Renal cortical epithelial cell (primary cell): ENCODE measurements at regions not wholly inside any gene's neighbourhood (a gene's known extent, or its start where the extent isn't known, plus 50 kb on each side); places are given as distances from the start of the nearest gene placed in this dataset.
A peak's percentile ranks its signal among the peaks of the same experiment; 100 is the strongest.
"Not testable (repeated sequence)": the region's sequence is repeated elsewhere in the genome, so short reads cannot be mapped to it uniquely, and the experiment has no call there.

ENCODE experiments used
- DNase-seq: peaks from one replicate; pipeline ENCODE4 v3.0.0-alpha.2; 2011; ENCODE audit warnings: low read depth

- DNase-seq: no peak
These were observed 102.3 kb downstream of the ZFY start for GRCh38 chrY:3037471-3037870.

- no peak for DNase-seq
These were observed 105.2 kb downstream of the ZFY start for GRCh38 chrY:3040415-3040814.

- DNase-seq: no peak
These were observed 106.8 kb downstream of the ZFY start for GRCh38 chrY:3041985-3042384.

GRCh38 chrY:3042901-3043300, 107.7 kb downstream of the ZFY start:
- DNase-seq: peak; percentile 7

- no peak for DNase-seq
These were observed 109.9 kb downstream of the ZFY start for GRCh38 chrY:3045048-3045447.

GRCh38 chrY:3055496-3055895, 120.3 kb downstream of the ZFY start:
- not testable (repeated sequence) for DNase-seq

GRCh38 chrY:3058342-3058741, 123.2 kb downstream of the ZFY start:
- DNase-seq: not testable (repeated sequence)

GRCh38 chrY:3060671-3061070, 125.5 kb downstream of the ZFY start:
- peak; percentile 17 for DNase-seq

GRCh38 chrY:3088149-3088548, 153.0 kb downstream of the ZFY start:
- peak; percentile 6 for DNase-seq

GRCh38 chrY:3108674-3109073, 173.5 kb downstream of the ZFY start:
- DNase-seq: not testable (repeated sequence)

GRCh38 chrY:3120234-3120633, 185.1 kb downstream of the ZFY start:
- not testable (repeated sequence) for DNase-seq

- DNase-seq: not testable (repeated sequence)
These were observed 185.5 kb downstream of the ZFY start for GRCh38 chrY:3120716-3121115.

- not testable (repeated sequence) for DNase-seq
These were observed 188.3 kb downstream of the ZFY start for GRCh38 chrY:3123482-3123881.

- peak; percentile 62 for DNase-seq
These were observed 235.9 kb downstream of the ZFY start for GRCh38 chrY:3171074-3171473.

GRCh38 chrY:3195035-3195434, 259.9 kb downstream of the ZFY start:
- not testable (repeated sequence) for DNase-seq

- peak; percentile 59 for DNase-seq
These were observed 267.1 kb downstream of the ZFY start for GRCh38 chrY:3202287-3202686.

- peak; percentile 48 for DNase-seq
These were observed 271.6 kb downstream of the ZFY start for GRCh38 chrY:3206733-3207132.

- DNase-seq: not testable (repeated sequence)
These were observed 278.0 kb downstream of the ZFY start for GRCh38 chrY:3213183-3213582.

GRCh38 chrY:3218134-3218533, 283.0 kb downstream of the ZFY start:
- DNase-seq: not testable (repeated sequence)

GRCh38 chrY:3218559-3218958, 283.4 kb downstream of the ZFY start:
- DNase-seq: not testable (repeated sequence)

- not testable (repeated sequence) for DNase-seq
These were observed 316.0 kb upstream of the TGIF2LY start for GRCh38 chrY:3262911-3263310.

- DNase-seq: not testable (repeated sequence)
These were observed 290.8 kb upstream of the TGIF2LY start for GRCh38 chrY:3288063-3288462.

GRCh38 chrY:3297235-3297634, 281.6 kb upstream of the TGIF2LY start:
- DNase-seq: not testable (repeated sequence)

GRCh38 chrY:3319988-3320387, 258.9 kb upstream of the TGIF2LY start:
- not testable (repeated sequence) for DNase-seq

GRCh38 chrY:3367535-3367934, 211.3 kb upstream of the TGIF2LY start:
- not testable (repeated sequence) for DNase-seq
